Fibroblast of lung (primary cell): ENCODE measurements at regions not wholly inside any gene's neighbourhood (a gene's known extent, or its start where the extent isn't known, plus 50 kb on each side); places are given as distances from the start of the nearest gene placed in this dataset.

ENCODE experiments used
- DNase-seq, 2 donors: peaks; one replicate each; pipeline versions ENCODE4 v3.0.0 to v3.0.0-alpha.2; 2010; ENCODE audit warnings: low read depth in 2 of 2
- H2AFZ ChIP-seq: 2 replicates; pipeline ENCODE4 v1.5.1; 2012; ENCODE audit warnings: low read length, control low read depth, inconsistent platforms
- H3K27ac ChIP-seq: 2 replicates; pipeline ENCODE4 v1.5.1; 2011; ENCODE audit warnings: low read length, control low read depth; ENCODE audit not compliant: insufficient read depth
- H3K27me3 ChIP-seq: 2 replicates; pipeline ENCODE4 v1.5.1; 2011; ENCODE audit warnings: mild to moderate bottlenecking, low read length; ENCODE audit not compliant: control insufficient read depth, insufficient read depth
- H3K36me3 ChIP-seq: 2 replicates; pipeline ENCODE4 v1.5.1; 2011; ENCODE audit warnings: low read length; ENCODE audit not compliant: control insufficient read depth, insufficient read depth
- H3K4me1 ChIP-seq: 2 replicates; pipeline ENCODE4 v1.5.1; 2011; ENCODE audit warnings: low read length; ENCODE audit not compliant: control insufficient read depth, insufficient read depth; ENCODE audit errors: extremely low read depth
- H3K4me2 ChIP-seq: 2 replicates; pipeline ENCODE4 v1.5.1; 2011; ENCODE audit warnings: low read length, control low read depth; ENCODE audit not compliant: insufficient read depth; ENCODE audit errors: extremely low read depth
- H3K4me3 ChIP-seq, 4 experiments: fragments of 200-600 bp in 1 of 4; sonication (generic) in 1 of 4; replicated peaks in 1 of 4; 2 replicates each; pipeline ENCODE4 v1.5.1; 2011 to 2016; ENCODE audit warnings: low read length in 4 of 4, low read depth in 3 of 4, mild to moderate bottlenecking in 3 of 4, control low read depth in 2 of 4, inconsistent platforms in 1 of 4, mixed read lengths in 1 of 4; ENCODE audit not compliant: insufficient read depth in 1 of 4; ENCODE audit errors: control extremely low read depth in 1 of 4
- H3K79me2 ChIP-seq: 2 replicates; pipeline ENCODE4 v1.5.1; 2012; ENCODE audit warnings: mild to moderate bottlenecking, low read length, inconsistent platforms; ENCODE audit not compliant: control insufficient read depth, insufficient read depth
- H3K9ac ChIP-seq: 2 replicates; pipeline ENCODE4 v1.5.1; 2011; ENCODE audit warnings: mild to moderate bottlenecking, low read length, control low read depth; ENCODE audit not compliant: insufficient read depth
- H3K9me3 ChIP-seq: 2 replicates; pipeline ENCODE4 v1.5.1; 2012; ENCODE audit warnings: low read depth, low read length; ENCODE audit not compliant: control insufficient read depth, insufficient read depth
- H4K20me1 ChIP-seq: 2 replicates; pipeline ENCODE4 v1.5.1; 2011; ENCODE audit warnings: low read length; ENCODE audit not compliant: control insufficient read depth, insufficient read depth; ENCODE audit errors: extremely low read depth
- EZH2 ChIP-seq: IDR thresholded peaks from 2 replicates; pipeline ENCODE4 v1.5.1; 2012; ENCODE audit warnings: low read length, control low read depth, mild to moderate bottlenecking; ENCODE audit errors: missing control alignments
- TF ChIP-seq, protein P1 (sequence below), 2 donors: IDR thresholded peaks in 1 of 2; conservative IDR thresholded peaks in 1 of 2; 1 replicate in 1 of 2; 2 replicates in 1 of 2; pipeline ENCODE4 v1.5.1; 2011 to 2012; ENCODE audit warnings: low read length in 2 of 2, control low read depth in 1 of 2, inconsistent platforms in 1 of 2, low read depth in 1 of 2, mild to moderate bottlenecking in 1 of 2

GRCh38 chr9:28207657-28208056 is 634.4 kb upstream of the C9orf72 start:
- Histone ChIP-seq H3K36me3 (no peaks in the 10 kb centered on the region), H3K4me3 (no peak overlapping the region), H3K9ac (no peak overlapping the region), H3K4me2 (no peak overlapping the region), H3K79me2 (no peaks in the 10 kb centered on the region), H3K27me3 (no peaks in the 10 kb centered on the region), H3K9me3 (no peaks in the 10 kb centered on the region), H3K27ac (no peak overlapping the region), H3K4me1 (no peaks in the 10 kb centered on the region), H2AFZ (no peak overlapping the region), H4K20me1 (no peaks in the 10 kb centered on the region)
- TF ChIP-seq, protein P1, sequence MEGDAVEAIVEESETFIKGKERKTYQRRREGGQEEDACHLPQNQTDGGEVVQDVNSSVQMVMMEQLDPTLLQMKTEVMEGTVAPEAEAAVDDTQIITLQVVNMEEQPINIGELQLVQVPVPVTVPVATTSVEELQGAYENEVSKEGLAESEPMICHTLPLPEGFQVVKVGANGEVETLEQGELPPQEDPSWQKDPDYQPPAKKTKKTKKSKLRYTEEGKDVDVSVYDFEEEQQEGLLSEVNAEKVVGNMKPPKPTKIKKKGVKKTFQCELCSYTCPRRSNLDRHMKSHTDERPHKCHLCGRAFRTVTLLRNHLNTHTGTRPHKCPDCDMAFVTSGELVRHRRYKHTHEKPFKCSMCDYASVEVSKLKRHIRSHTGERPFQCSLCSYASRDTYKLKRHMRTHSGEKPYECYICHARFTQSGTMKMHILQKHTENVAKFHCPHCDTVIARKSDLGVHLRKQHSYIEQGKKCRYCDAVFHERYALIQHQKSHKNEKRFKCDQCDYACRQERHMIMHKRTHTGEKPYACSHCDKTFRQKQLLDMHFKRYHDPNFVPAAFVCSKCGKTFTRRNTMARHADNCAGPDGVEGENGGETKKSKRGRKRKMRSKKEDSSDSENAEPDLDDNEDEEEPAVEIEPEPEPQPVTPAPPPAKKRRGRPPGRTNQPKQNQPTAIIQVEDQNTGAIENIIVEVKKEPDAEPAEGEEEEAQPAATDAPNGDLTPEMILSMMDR (conservative IDR thresholded peaks at IDR 0.05 in 1 of 2, IDR thresholded peaks at IDR 0.05 in 1 of 2; ENCODE audit: low read depth in 1 of 2, low read length in 2 of 2) = no peak
- no peak for TF ChIP-seq EZH2
- DNase-seq = peak in 1 of 2 donors; percentile 6

DNA sequence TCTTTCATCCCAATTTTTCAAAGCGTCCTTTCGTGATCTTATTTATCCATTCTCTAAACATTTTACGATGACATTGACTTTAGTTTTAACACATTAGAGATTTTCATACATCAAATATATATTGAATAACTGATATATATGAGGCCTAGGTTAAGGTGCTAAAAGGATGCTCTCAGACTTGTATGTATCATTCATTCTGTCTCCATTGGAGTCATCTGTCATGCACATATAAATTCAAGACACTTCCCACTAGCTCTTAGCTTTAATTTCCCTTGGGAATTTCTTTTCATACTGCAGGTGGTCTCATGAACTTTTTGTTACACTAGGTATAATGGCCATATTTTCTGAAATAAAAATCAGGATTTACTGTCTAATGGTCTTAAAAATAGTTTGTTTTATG is 635.8 kb upstream of the C9orf72 start:
- TF ChIP-seq EZH2 = no peak
- TF ChIP-seq, protein P1 (conservative IDR thresholded peaks at IDR 0.05 in 1 of 2, IDR thresholded peaks at IDR 0.05 in 1 of 2; ENCODE audit: low read depth in 1 of 2, low read length in 2 of 2) = no peak
- no peaks in the 10 kb centered on the region for H3K36me3 ChIP-seq
- H3K4me3 ChIP-seq = no peak overlapping the region
- H2AFZ ChIP-seq = no peak overlapping the region
- no peak overlapping the region for H3K4me2 ChIP-seq
- H3K9me3 ChIP-seq = no peaks in the 10 kb centered on the region
- no peak for DNase-seq
- no peaks in the 10 kb centered on the region for H3K27me3 ChIP-seq
- no peak overlapping the region for H3K9ac ChIP-seq
- no peaks in the 10 kb centered on the region for H4K20me1 ChIP-seq
- no peaks in the 10 kb centered on the region for H3K79me2 ChIP-seq
- no peak overlapping the region for H3K27ac ChIP-seq
- H3K4me1 ChIP-seq = no peaks in the 10 kb centered on the region

DNA sequence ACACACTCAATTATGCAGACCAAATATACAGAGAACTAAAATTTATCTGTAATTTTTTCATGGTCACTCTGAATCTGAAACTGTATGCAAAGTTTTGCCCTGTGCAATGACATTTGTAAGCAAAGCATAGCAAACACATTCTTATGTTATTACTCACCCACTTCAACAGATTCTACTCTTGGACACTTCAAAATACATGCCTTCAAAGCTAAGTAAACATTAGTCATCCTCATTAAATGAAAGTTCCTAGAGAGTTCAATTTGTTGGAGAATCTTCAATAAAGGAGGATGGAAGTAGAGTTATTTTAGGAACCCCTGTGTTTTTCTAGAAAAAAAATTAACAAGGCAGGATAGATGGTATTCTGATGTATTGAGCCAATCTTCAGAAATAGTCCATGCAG is 639.7 kb upstream of the C9orf72 start:
- Histone ChIP-seq H3K4me2 (no peak overlapping the region), H3K27me3 (no peaks in the 10 kb centered on the region), H2AFZ (no peak overlapping the region), H3K79me2 (no peaks in the 10 kb centered on the region), H4K20me1 (no peaks in the 10 kb centered on the region), H3K9ac (no peak overlapping the region), H3K27ac (no peak overlapping the region), H3K4me1 (no peaks in the 10 kb centered on the region), H3K36me3 (no peaks in the 10 kb centered on the region), H3K4me3 (no peak overlapping the region), H3K9me3 (no peaks in the 10 kb centered on the region)
- DNase-seq = peak; percentile 87 to 93
- TF ChIP-seq, protein P1 (conservative IDR thresholded peaks at IDR 0.05 in 1 of 2, IDR thresholded peaks at IDR 0.05 in 1 of 2; ENCODE audit: low read depth in 1 of 2, low read length in 2 of 2) = no peak
- no peak for TF ChIP-seq EZH2
